Endothelial cell of umbilical vein (primary cell): ENCODE measurements at regions not wholly inside any gene's neighbourhood (a gene's known extent, or its start where the extent isn't known, plus 50 kb on each side); places are given as distances from the start of the nearest gene placed in this dataset.

Experiments used
- BruUV-seq: library from RNA; stranded (reverse); fragments of 400-500 nt; replicated peaks from 2 replicates; lab custom pipeline; 2021; lab: Mats Ljungman, UMichigan
- CTCF ChIA-PET: fragments of 300-600, 350-600 bp; sonication (Branson Sonifier 250); formaldehyde crosslinking; loops from one replicate; lab custom pipeline; 2021; ENCODE audit warnings: antibody characterized with exemption, inconsistent platforms; lab: Charles Lee
- POLR2A ChIA-PET: fragments of 300-600, 350-600 bp; sonication (Branson Sonifier 250); formaldehyde crosslinking; loops from one replicate; lab custom pipeline; 2021; ENCODE audit warnings: antibody characterized with exemption, inconsistent platforms; lab: Charles Lee
- DNase-seq: peaks from one replicate; pipeline ENCODE4 v3.0.0-alpha.2; 2011; ENCODE audit warnings: low read depth, low spot score
- FAIRE-seq: peaks from 2 replicates; lab custom pipeline; 2011; peaks lifted over from hg19 to GRCh38; lab: Jason Lieb, UNC
- H2AFZ ChIP-seq: 2 replicates; pipeline ENCODE4 v1.6.0; 2012; ENCODE audit warnings: low read depth, low read length, control low read depth, inconsistent platforms
- H3K27ac ChIP-seq: 2 replicates; pipeline ENCODE4 v1.5.1; 2011; ENCODE audit warnings: low read depth, mild to moderate bottlenecking, control low read depth, low read length, moderate library complexity; ENCODE audit not compliant: insufficient read depth
- H3K27me3 ChIP-seq, 2 experiments: 2 replicates each; pipeline versions ENCODE4 v1.6.0 to v1.6.1; 2011; ENCODE audit warnings: low read length in 2 of 2, mixed read lengths in 1 of 2; ENCODE audit not compliant: control insufficient read depth in 2 of 2, insufficient read depth in 2 of 2
- H3K36me3 ChIP-seq, 2 experiments: 2 replicates in 1 of 2; 3 replicates in 1 of 2; pipeline ENCODE4 v1.5.1; 2011; ENCODE audit warnings: low read length in 2 of 2, mild to moderate bottlenecking in 1 of 2, moderate library complexity in 1 of 2; ENCODE audit not compliant: control insufficient read depth in 2 of 2, insufficient read depth in 2 of 2; ENCODE audit errors: extremely low read depth in 1 of 2
- H3K4me1 ChIP-seq: 3 replicates; pipeline ENCODE4 v1.5.1; 2011; ENCODE audit warnings: mild to moderate bottlenecking, low read length; ENCODE audit not compliant: control insufficient read depth, insufficient read depth; ENCODE audit errors: extremely low read depth
- H3K4me2 ChIP-seq: 2 replicates; pipeline ENCODE4 v1.6.1; 2011; ENCODE audit warnings: low read length, control low read depth, mixed read lengths; ENCODE audit not compliant: insufficient read depth
- H3K4me3 ChIP-seq, 3 experiments: fragments of 200-600 bp in 1 of 3; sonication (generic), shearing (Covaris generic) in 1 of 3; replicated peaks in 1 of 3; 2 replicates each; pipeline ENCODE4 v1.5.1; 2011 to 2016; ENCODE audit warnings: control low read depth in 3 of 3, low read length in 3 of 3, mild to moderate bottlenecking in 2 of 3, inconsistent platforms in 1 of 3, low read depth in 1 of 3, moderate library complexity in 1 of 3; ENCODE audit not compliant: insufficient read depth in 1 of 3
- H3K79me2 ChIP-seq: 2 replicates; pipeline ENCODE4 v1.6.0; 2012; ENCODE audit warnings: low read length, inconsistent platforms; ENCODE audit not compliant: control insufficient read depth, insufficient read depth
- H3K9ac ChIP-seq: replicated peaks from 2 replicates; pipeline ENCODE3; 2011; ENCODE audit warnings: low read length, control low read depth; ENCODE audit not compliant: insufficient read depth; ENCODE audit errors: extremely low read depth
- H3K9me1 ChIP-seq: replicated peaks from 3 replicates; pipeline ENCODE4 v1.6.0; 2011; ENCODE audit warnings: mild to moderate bottlenecking, low read length; ENCODE audit not compliant: control insufficient read depth, insufficient read depth; ENCODE audit errors: extremely low read depth
- H3K9me3 ChIP-seq: replicated peaks from 2 replicates; pipeline ENCODE4 v1.5.1; 2012; ENCODE audit warnings: low read length, inconsistent platforms; ENCODE audit not compliant: control insufficient read depth, insufficient read depth
- H4K20me1 ChIP-seq: replicated peaks from 2 replicates; pipeline ENCODE3; 2011; ENCODE audit warnings: mild to moderate bottlenecking, low read length; ENCODE audit not compliant: control insufficient read depth, insufficient read depth; ENCODE audit errors: extremely low read depth
- CTCF ChIP-seq, 2 donors: IDR thresholded peaks; 1 replicate in 1 of 2; 2 replicates in 1 of 2; pipeline ENCODE4 v1.5.1; 2011; ENCODE audit warnings: low read length in 2 of 2, mild to moderate bottlenecking in 2 of 2, moderate library complexity in 2 of 2, control low read depth in 1 of 2, inconsistent platforms in 1 of 2, low read depth in 1 of 2; ENCODE audit not compliant: insufficient read depth in 1 of 2; ENCODE audit errors: extremely low read depth in 1 of 2
- EZH2 ChIP-seq: IDR thresholded peaks from 2 replicates; pipeline ENCODE4 v1.6.1; 2012; ENCODE audit warnings: borderline replicate concordance, low read depth, mild to moderate bottlenecking, moderate library complexity, low read length, inconsistent platforms; ENCODE audit not compliant: severe bottlenecking
- FOS ChIP-seq: IDR thresholded peaks from 2 replicates; pipeline ENCODE4 v1.6.1; 2011; ENCODE audit warnings: mild to moderate bottlenecking, low read length, moderate library complexity, borderline replicate concordance; ENCODE audit not compliant: insufficient read depth
- GATA2 ChIP-seq: IDR thresholded peaks from 2 replicates; pipeline ENCODE4 v1.7.0; 2011; ENCODE audit warnings: low read depth, mild to moderate bottlenecking, moderate library complexity, mixed read lengths, low read length; ENCODE audit not compliant: insufficient read length, insufficient read depth
- JUN ChIP-seq: IDR thresholded peaks from 2 replicates; pipeline ENCODE4 v1.6.1; 2011; ENCODE audit warnings: borderline replicate concordance, low read depth; ENCODE audit not compliant: insufficient read length, insufficient read depth
- MAX ChIP-seq: IDR thresholded peaks from 2 replicates; pipeline ENCODE4 v1.6.1; 2011; ENCODE audit not compliant: insufficient read depth, insufficient read length
- MYC ChIP-seq: IDR thresholded peaks from one replicate; pipeline ENCODE4 v1.6.1; 2011; ENCODE audit warnings: mild to moderate bottlenecking, low read depth, low read length
- POLR2A ChIP-seq: IDR thresholded peaks from 2 replicates; pipeline ENCODE4 v1.6.1; 2012; ENCODE audit warnings: low read depth, mild to moderate bottlenecking, control low read depth, low read length
- POLR2AphosphoS5 ChIP-seq: IDR thresholded peaks from 2 replicates; pipeline ENCODE4 v1.6.1; 2012; ENCODE audit warnings: low read depth, mild to moderate bottlenecking, control low read depth, low read length, moderate library complexity; ENCODE audit not compliant: insufficient read depth
- dilution Hi-C: fragments of 300-500 bp; cut with MboI; formaldehyde crosslinking; loops from one replicate; pipeline ENCODE4 v1.15.0; 2019; ENCODE audit warnings: low sequenced_read_pairs; ENCODE audit not compliant: extremely low pct_ligation_motif_present
- intact Hi-C: fragments of 100-400 bp; cut with micrococcal nuclease; formaldehyde crosslinking; loops from one replicate; pipeline ENCODE4 v1.10.0; 2022

GRCh38 chr22:49179886-49180682, 647.6 kb downstream of the BRD1 start:
- H3K27me3 ChIP-seq = no peaks in the 10 kb centered on the region
- H3K4me2 ChIP-seq = no peak overlapping the region
- DNase-seq (no peak), FAIRE-seq (no peak)
- dilution Hi-C loops (no loop called here), intact Hi-C loops (no loop called here)
- BruUV-seq = no TSS peak
- no peaks in the 10 kb centered on the region for H4K20me1 ChIP-seq
- no peak overlapping the region for H3K4me3 ChIP-seq
- no peak overlapping the region for H3K9ac ChIP-seq
- no peaks in the 10 kb centered on the region for H3K4me1 ChIP-seq
- no peaks in the 10 kb centered on the region for H3K36me3 ChIP-seq
- H3K79me2 ChIP-seq = no peaks in the 10 kb centered on the region
- no peak overlapping the region for H3K27ac ChIP-seq
- TF ChIP-seq GATA2 (no peak), JUN (no peak), EZH2 (no peak), FOS (no peak), CTCF (IDR thresholded peaks at IDR 0.05; ENCODE audit: extremely low read depth in 1 of 2, insufficient read depth in 1 of 2, low read depth in 1 of 2, low read length in 2 of 2) (no peak), POLR2AphosphoS5 (no peak), MYC (no peak), MAX (no peak), POLR2A (no peak)
- H2AFZ ChIP-seq = no peak overlapping the region
- H3K9me3 ChIP-seq = peaks cover 18% of the 10 kb centered on the region
- POLR2A ChIA-PET = no interaction called here
- H3K9me1 ChIP-seq = no peaks in the 10 kb centered on the region
- CTCF ChIA-PET = no interaction called here
